B cell (primary cell): ENCODE measurements at regions not wholly inside any gene's neighbourhood (a gene's known extent, or its start where the extent isn't known, plus 50 kb on each side); places are given as distances from the start of the nearest gene placed in this dataset.
"Not testable (repeated sequence)": the region's sequence is repeated elsewhere in the genome, so short reads cannot be mapped to it uniquely, and the experiment has no call there.

Experiments used
- ATAC-seq: fragments of 200-7000 bp; cut with Tn5 transposase; one replicate; pipeline ENCODE4 v1.10.0; 2021; ENCODE audit warnings: low read depth, mild to moderate bottlenecking, moderate number of reproducible peaks, moderate library complexity
- CTCF ChIA-PET: fragments of 350-600 bp; sonication (Branson Sonifier 250); formaldehyde crosslinking; loops from one replicate; lab custom pipeline; 2021; ENCODE audit warnings: antibody characterized with exemption, inconsistent platforms; lab: Charles Lee
- POLR2A ChIA-PET: fragments of 350-600 bp; sonication (Branson Sonifier 250); formaldehyde crosslinking; loops from one replicate; lab custom pipeline; 2021; ENCODE audit warnings: antibody characterized with exemption; lab: Charles Lee
- DNase-seq: peaks from one replicate; pipeline ENCODE4 v3.0.0; 2013
- H2AFZ ChIP-seq: 2 replicates; pipeline ENCODE4 v1.6.1; 2012; ENCODE audit warnings: mild to moderate bottlenecking, low read depth, low read length; ENCODE audit not compliant: insufficient read depth, poor library complexity, severe bottlenecking
- H3K27ac ChIP-seq, 2 donors: 1 replicate in 1 of 2; 2 replicates in 1 of 2; pipeline ENCODE4 v1.5.1; 2012 to 2013; ENCODE audit warnings: low read length in 2 of 2, mild to moderate bottlenecking in 2 of 2, moderate library complexity in 1 of 2
- H3K27me3 ChIP-seq, 4 experiments: fragments of 200-600 bp in 1 of 4; sonication (generic) in 1 of 4; replicated peaks in 1 of 4; 1 replicate in 2 of 4; 2 replicates in 2 of 4; pipeline versions ENCODE4 v1.6.1 to v1.7.0; 2013 to 2016; ENCODE audit warnings: low read length in 3 of 4, mild to moderate bottlenecking in 2 of 4, mixed read lengths in 1 of 4, moderate library complexity in 1 of 4; ENCODE audit not compliant: insufficient read depth in 4 of 4, control insufficient read depth in 3 of 4; ENCODE audit errors: control extremely low read depth in 1 of 4
- H3K36me3 ChIP-seq, 2 experiments: replicated peaks in 1 of 2; 1 replicate in 1 of 2; 2 replicates in 1 of 2; pipeline versions ENCODE4 v1.6.1 to v1.7.1; 2013; ENCODE audit warnings: low read length in 1 of 2; ENCODE audit not compliant: insufficient read depth in 2 of 2, control insufficient read depth in 1 of 2; ENCODE audit errors: control extremely low read depth in 1 of 2, extremely low read depth in 1 of 2
- H3K4me1 ChIP-seq, 2 donors: fragments of 200-600 bp in 1 of 2; sonication (generic) in 1 of 2; 1 replicate in 1 of 2; 2 replicates in 1 of 2; pipeline versions ENCODE4 v1.5.1 to v1.6.1; 2013 to 2017; ENCODE audit warnings: low read length in 2 of 2; ENCODE audit not compliant: control insufficient read depth in 2 of 2, insufficient read depth in 2 of 2
- H3K4me2 ChIP-seq: replicated peaks from 2 replicates; pipeline ENCODE3; 2012; ENCODE audit warnings: mild to moderate bottlenecking, low read depth, low read length; ENCODE audit not compliant: poor library complexity, severe bottlenecking
- H3K4me3 ChIP-seq, 5 experiments: fragments of 200-600 bp in 1 of 5; sonication (generic) in 1 of 5; 1 replicate in 3 of 5; 2 replicates in 2 of 5; pipeline versions ENCODE4 v1.5.1 to v1.7.0; 2011 to 2016; ENCODE audit warnings: low read length in 4 of 5, mild to moderate bottlenecking in 4 of 5, low read depth in 2 of 5, control low read depth in 1 of 5, moderate library complexity in 1 of 5; ENCODE audit not compliant: insufficient read depth in 1 of 5; ENCODE audit errors: control extremely low read depth in 1 of 5, extremely low read depth in 1 of 5
- H3K79me2 ChIP-seq: fragments of 200-600 bp; sonication (generic); one replicate; pipeline ENCODE4 v1.6.0; 2016; ENCODE audit warnings: low read length; ENCODE audit not compliant: control insufficient read depth, insufficient read depth
- H3K9ac ChIP-seq: fragments of 200-600 bp; sonication (generic); 2 replicates; pipeline ENCODE4 v1.6.1; 2017; ENCODE audit warnings: mild to moderate bottlenecking, low read length, moderate library complexity
- H3K9me3 ChIP-seq, 3 donors: one replicate each; pipeline versions ENCODE4 v1.6.1 to v1.7.1; 2013; ENCODE audit warnings: low read length in 2 of 3; ENCODE audit not compliant: control insufficient read depth in 2 of 3, insufficient read depth in 1 of 3; ENCODE audit errors: control extremely low read depth in 1 of 3
- H4K20me1 ChIP-seq: 2 replicates; pipeline ENCODE4 v1.6.0; 2012; ENCODE audit warnings: mild to moderate bottlenecking, low read length; ENCODE audit not compliant: insufficient read depth, control insufficient read depth, poor library complexity, severe bottlenecking
- H3K27ac Mint-ChIP-seq: one replicate; pipeline ENCODE4 v1.8.0; 2021; ENCODE audit warnings: mixed read lengths
- H3K27me3 Mint-ChIP-seq: one replicate; pipeline ENCODE4 v1.8.0; 2021; ENCODE audit warnings: mixed read lengths
- H3K4me1 Mint-ChIP-seq: one replicate; pipeline ENCODE4 v1.8.0; 2021; ENCODE audit warnings: mixed read lengths
- H3K4me3 Mint-ChIP-seq: one replicate; pipeline ENCODE4 v1.8.0; 2021; ENCODE audit warnings: mixed read lengths
- H3K9me3 Mint-ChIP-seq: one replicate; pipeline ENCODE4 v1.8.0; 2022; ENCODE audit warnings: mixed read lengths; ENCODE audit not compliant: insufficient read depth
- CTCF ChIP-seq: fragments of 200-600 bp; IDR thresholded peaks from one replicate; pipeline ENCODE4 v1.8.0; 2022; ENCODE audit warnings: antibody characterized with exemption, mild to moderate bottlenecking
- EZH2 ChIP-seq: IDR thresholded peaks from 2 replicates; pipeline ENCODE4 v1.6.1; 2012; ENCODE audit warnings: borderline replicate concordance, low read depth, mild to moderate bottlenecking, moderate library complexity, low read length; ENCODE audit not compliant: insufficient read depth, poor library complexity, severe bottlenecking
- WGBS: methylation state at CpG from one replicate; pipeline ENCODE4 v1.1.5; 2013; ENCODE audit warnings: missing lambda C conversion rate; ENCODE audit not compliant: insufficient coverage; 5-methylcytosine and 5-hydroxymethylcytosine counted together
- intact Hi-C: fragments of 100-400 bp; cut with micrococcal nuclease; formaldehyde crosslinking; loops from one replicate; pipeline ENCODE4 v1.10.0; 2022

DNA sequence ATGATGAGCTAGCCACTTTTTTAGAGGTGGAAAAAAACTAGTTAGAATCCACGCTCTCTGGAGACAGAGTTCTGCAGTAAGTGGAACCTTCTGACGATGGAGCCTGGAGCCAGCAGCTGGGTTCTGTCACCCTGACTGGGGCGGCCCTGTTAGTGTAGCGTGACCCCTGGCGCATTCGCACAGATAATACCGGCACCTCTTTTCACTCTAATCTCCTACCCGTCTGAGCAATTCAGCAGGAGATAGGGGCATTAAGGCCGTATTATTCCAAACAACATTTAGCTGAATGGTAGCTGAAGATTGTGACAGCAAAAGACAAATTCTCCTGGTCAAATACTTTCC is 292.6 kb downstream of the FBXO8 start:
- no peaks in the 10 kb centered on the region for H3K4me1 Mint-ChIP-seq
- H3K27ac Mint-ChIP-seq = no peak overlapping the region
- WGBS = 73% methylated on average over 7 of the region's 9 CpGs
- no peaks in the 10 kb centered on the region for H4K20me1 ChIP-seq
- no peaks in the 10 kb centered on the region for H3K9me3 ChIP-seq
- no peak overlapping the region for H2AFZ ChIP-seq
- no peak overlapping the region for H3K9ac ChIP-seq
- no peaks in the 10 kb centered on the region for H3K9me3 Mint-ChIP-seq
- ATAC-seq = no peak
- no peak overlapping the region for H3K4me3 Mint-ChIP-seq
- H3K27ac ChIP-seq = no peak overlapping the region
- no peak overlapping the region for H3K4me3 ChIP-seq
- no peaks in the 10 kb centered on the region for H3K36me3 ChIP-seq
- no peaks in the 10 kb centered on the region for H3K4me1 ChIP-seq
- TF ChIP-seq EZH2 = no peak
- no peak overlapping the region for H3K4me2 ChIP-seq
- H3K27me3 ChIP-seq = no peaks in the 10 kb centered on the region
- CTCF ChIA-PET = no interaction called here
- no peaks in the 10 kb centered on the region for H3K79me2 ChIP-seq
- intact Hi-C loops = no loop called here
- DNase-seq = no peak
- POLR2A ChIA-PET = no interaction called here
- H3K27me3 Mint-ChIP-seq = peaks cover 3% of the 10 kb centered on the region

GRCh38 chr4:173990126-173990868 is 293.2 kb downstream of the FBXO8 start:
- no peak overlapping the region for H3K4me3 ChIP-seq
- H3K9ac ChIP-seq = no peak overlapping the region
- H3K27ac ChIP-seq = no peak overlapping the region
- no peaks in the 10 kb centered on the region for H3K9me3 Mint-ChIP-seq
- whole genome bisulfite sequencing = 72% methylated on average over 2 of the region's 6 CpGs
- TF ChIP-seq EZH2 (no peak), CTCF (no peak)
- intact Hi-C loops = no loop called here
- H4K20me1 ChIP-seq = no peaks in the 10 kb centered on the region
- ATAC-seq (no peak), DNase-seq (no peak)
- no peak overlapping the region for H3K27ac Mint-ChIP-seq
- H3K4me2 ChIP-seq = no peak overlapping the region
- H3K4me3 Mint-ChIP-seq = no peak overlapping the region
- no peaks in the 10 kb centered on the region for H3K27me3 ChIP-seq
- no peaks in the 10 kb centered on the region for H3K4me1 Mint-ChIP-seq
- H3K79me2 ChIP-seq = no peaks in the 10 kb centered on the region
- no peaks in the 10 kb centered on the region for H3K36me3 ChIP-seq
- POLR2A ChIA-PET = no interaction called here
- H2AFZ ChIP-seq = no peak overlapping the region
- peaks cover 3% of the 10 kb centered on the region for H3K27me3 Mint-ChIP-seq
- no peaks in the 10 kb centered on the region for H3K4me1 ChIP-seq
- CTCF ChIA-PET = no interaction called here
- no peaks in the 10 kb centered on the region for H3K9me3 ChIP-seq

DNA sequence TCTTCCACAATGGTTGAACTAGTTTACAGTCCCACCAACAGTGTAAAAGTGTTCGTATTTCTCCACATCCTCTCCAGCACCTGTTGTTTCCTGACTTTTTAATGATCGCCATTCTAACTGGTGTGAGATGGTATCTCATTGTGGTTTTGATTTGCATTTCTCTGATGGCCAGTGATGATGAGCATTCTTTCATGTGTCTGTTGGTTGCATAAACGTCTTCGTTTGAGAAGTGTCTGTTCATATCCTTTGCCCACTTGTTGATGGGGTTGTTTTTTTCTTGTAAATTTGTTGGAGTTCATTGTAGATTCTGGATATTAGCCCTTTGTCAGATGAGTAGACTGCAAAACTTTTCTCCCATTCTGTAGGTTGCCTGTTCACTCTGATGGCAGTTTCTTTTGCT is 319.9 kb downstream of the FBXO8 start:
- H3K27me3 ChIP-seq, H3K9ac ChIP-seq, H3K4me2 ChIP-seq, DNase-seq, POLR2A ChIA-PET, H3K36me3 ChIP-seq, H3K4me3 ChIP-seq, H3K27me3 Mint-ChIP-seq, H4K20me1 ChIP-seq, H3K27ac Mint-ChIP-seq, H3K9me3 ChIP-seq, H3K4me3 Mint-ChIP-seq, H3K27ac ChIP-seq, H3K79me2 ChIP-seq, H3K4me1 Mint-ChIP-seq, intact Hi-C loops, H3K4me1 ChIP-seq, ATAC-seq, H3K9me3 Mint-ChIP-seq, CTCF ChIA-PET, H2AFZ ChIP-seq: not testable (repeated sequence)
- WGBS = no CpG with 5 or more reads among the region's 4 CpGs
